ENCODE measurements at regions not wholly inside any gene's neighbourhood (a gene's known extent, or its start where the extent isn't known, plus 50 kb on each side); places are given as distances from the start of the nearest gene placed in this dataset.

GRCh38 chr14:100466111-100466856 lies 120.9 kb downstream of the BEGAIN start:
- Histone ChIP-seq H3K27ac (ENCODE audit: low read depth in 1 of 2, low read length in 2 of 2) (no peak overlapping the region), H3K4me3 (ENCODE audit: low read length in 2 of 2) (no peak overlapping the region), H3K36me3 (ENCODE audit: control insufficient read depth in 1 of 2, insufficient read depth in 2 of 2, low read length in 1 of 2) (no peaks in the 10 kb centered on the region), H3K9me3 (ENCODE audit: control insufficient read depth, low read length) (no peaks in the 10 kb centered on the region), H3K27me3 (ENCODE audit: control insufficient read depth in 1 of 2, insufficient read depth in 2 of 2, low read length in 1 of 2) (no peaks in the 10 kb centered on the region), H3K4me1 (ENCODE audit: control insufficient read depth in 1 of 2, insufficient read depth in 2 of 2, low read length in 2 of 2) (no peaks in the 10 kb centered on the region)
- WGBS, 2 donors: 80 to 81% methylated on average over 9 of the region's 9 CpGs
- ATAC-seq (ENCODE audit: low FRiP score): no peak
- no peak for DNase-seq
- intact Hi-C loops (cut with DNase I): no loop called here

GRCh38 chr14:100467046-100467750 lies 120.0 kb downstream of the BEGAIN start:
- WGBS, 2 donors: 80 to 84% methylated on average over 11 of the region's 11 CpGs
- DNase-seq (no peak), ATAC-seq (ENCODE audit: low FRiP score) (no peak)
- intact Hi-C loops (cut with DNase I): no loop called here
- Histone ChIP-seq H3K27me3 (ENCODE audit: control insufficient read depth in 1 of 2, insufficient read depth in 2 of 2, low read length in 1 of 2) (no peaks in the 10 kb centered on the region), H3K36me3 (ENCODE audit: control insufficient read depth in 1 of 2, insufficient read depth in 2 of 2, low read length in 1 of 2) (no peaks in the 10 kb centered on the region), H3K4me3 (ENCODE audit: low read length in 2 of 2) (no peak overlapping the region), H3K4me1 (ENCODE audit: control insufficient read depth in 1 of 2, insufficient read depth in 2 of 2, low read length in 2 of 2) (no peaks in the 10 kb centered on the region), H3K27ac (ENCODE audit: low read depth in 1 of 2, low read length in 2 of 2) (no peak overlapping the region), H3K9me3 (ENCODE audit: control insufficient read depth, low read length) (no peaks in the 10 kb centered on the region)

GRCh38 chr14:100467939-100468338 lies 119.3 kb downstream of the BEGAIN start:
- intact Hi-C loops (cut with DNase I): no loop called here
- WGBS, 2 donors: 88 to 92% methylated on average over 17 of the region's 17 CpGs

GRCh38 chr14:100468557-100468956 lies 118.7 kb downstream of the BEGAIN start:
- no peak for ATAC-seq (ENCODE audit: low FRiP score)
- WGBS, 2 donors: 80 to 81% methylated on average over 9 of the region's 9 CpGs

More at GRCh38 chr14:100467939-100468338, 119.3 kb downstream of the BEGAIN start:
- Histone ChIP-seq H3K4me1 (ENCODE audit: control insufficient read depth in 1 of 2, insufficient read depth in 2 of 2, low read length in 2 of 2) (no peaks in the 10 kb centered on the region), H3K9me3 (ENCODE audit: control insufficient read depth, low read length) (no peaks in the 10 kb centered on the region), H3K4me3 (ENCODE audit: low read length in 2 of 2) (no peak overlapping the region), H3K36me3 (ENCODE audit: control insufficient read depth in 1 of 2, insufficient read depth in 2 of 2, low read length in 1 of 2) (no peaks in the 10 kb centered on the region), H3K27me3 (ENCODE audit: control insufficient read depth in 1 of 2, insufficient read depth in 2 of 2, low read length in 1 of 2) (no peaks in the 10 kb centered on the region), H3K27ac (ENCODE audit: low read depth in 1 of 2, low read length in 2 of 2) (no peak overlapping the region)
- DNase-seq (no peak), ATAC-seq (ENCODE audit: low FRiP score) (no peak)

GRCh38 chr14:100469632-100470522 lies 117.3 kb downstream of the BEGAIN start:
- no peaks in the 10 kb centered on the region for H3K27me3 ChIP-seq (ENCODE audit: control insufficient read depth in 1 of 2, insufficient read depth in 2 of 2, low read length in 1 of 2)
- no peak overlapping the region for H3K27ac ChIP-seq (ENCODE audit: low read depth in 1 of 2, low read length in 2 of 2)
- H3K4me1 ChIP-seq (ENCODE audit: control insufficient read depth in 1 of 2, insufficient read depth in 2 of 2, low read length in 2 of 2): no peaks in the 10 kb centered on the region
- H3K4me3 ChIP-seq (ENCODE audit: low read length in 2 of 2): no peak overlapping the region
- no peaks in the 10 kb centered on the region for H3K36me3 ChIP-seq (ENCODE audit: control insufficient read depth in 1 of 2, insufficient read depth in 2 of 2, low read length in 1 of 2)
- intact Hi-C loops (cut with DNase I): no loop called here
- no peak for ATAC-seq (ENCODE audit: low FRiP score)
- no peak for DNase-seq
- 95 to 96% methylated on average over 6 of the region's 6 CpGs for WGBS, 2 donors
- H3K9me3 ChIP-seq (ENCODE audit: control insufficient read depth, low read length): no peaks in the 10 kb centered on the region

More at GRCh38 chr14:100468557-100468956, 118.7 kb downstream of the BEGAIN start:
- H3K9me3 ChIP-seq (ENCODE audit: control insufficient read depth, low read length): no peaks in the 10 kb centered on the region
- H3K4me1 ChIP-seq (ENCODE audit: control insufficient read depth in 1 of 2, insufficient read depth in 2 of 2, low read length in 2 of 2): no peaks in the 10 kb centered on the region
- no peaks in the 10 kb centered on the region for H3K27me3 ChIP-seq (ENCODE audit: control insufficient read depth in 1 of 2, insufficient read depth in 2 of 2, low read length in 1 of 2)
- intact Hi-C loops (cut with DNase I): no loop called here
- no peak for DNase-seq
- H3K27ac ChIP-seq (ENCODE audit: low read depth in 1 of 2, low read length in 2 of 2): no peak overlapping the region
- no peak overlapping the region for H3K4me3 ChIP-seq (ENCODE audit: low read length in 2 of 2)
- no peaks in the 10 kb centered on the region for H3K36me3 ChIP-seq (ENCODE audit: control insufficient read depth in 1 of 2, insufficient read depth in 2 of 2, low read length in 1 of 2)

- Histone ChIP-seq H3K27me3 (ENCODE audit: control insufficient read depth in 1 of 2, insufficient read depth in 2 of 2, low read length in 1 of 2) (no peaks in the 10 kb centered on the region), H3K4me3 (ENCODE audit: low read length in 2 of 2) (no peak overlapping the region), H3K27ac (ENCODE audit: low read depth in 1 of 2, low read length in 2 of 2) (no peak overlapping the region), H3K9me3 (ENCODE audit: control insufficient read depth, low read length) (no peaks in the 10 kb centered on the region), H3K4me1 (ENCODE audit: control insufficient read depth in 1 of 2, insufficient read depth in 2 of 2, low read length in 2 of 2) (no peaks in the 10 kb centered on the region), H3K36me3 (ENCODE audit: control insufficient read depth in 1 of 2, insufficient read depth in 2 of 2, low read length in 1 of 2) (no peaks in the 10 kb centered on the region)
- intact Hi-C loops (cut with DNase I): no loop called here
- WGBS, 2 donors: 85 to 86% methylated on average over 2 of the region's 2 CpGs
- DNase-seq: no peak
- no peak for ATAC-seq (ENCODE audit: low FRiP score)
Measured at GRCh38 chr14:100470523-100470897, 116.7 kb downstream of the BEGAIN start.

- H3K9me3 ChIP-seq (ENCODE audit: control insufficient read depth, low read length): no peaks in the 10 kb centered on the region
- intact Hi-C loops (cut with DNase I): no loop called here
- H3K27ac ChIP-seq (ENCODE audit: low read depth in 1 of 2, low read length in 2 of 2): no peak overlapping the region
- WGBS, 2 donors: 41 to 52% methylated on average over 16 of the region's 16 CpGs
- H3K4me1 ChIP-seq (ENCODE audit: control insufficient read depth in 1 of 2, insufficient read depth in 2 of 2, low read length in 2 of 2): no peaks in the 10 kb centered on the region
- no peaks in the 10 kb centered on the region for H3K27me3 ChIP-seq (ENCODE audit: control insufficient read depth in 1 of 2, insufficient read depth in 2 of 2, low read length in 1 of 2)
- ATAC-seq (ENCODE audit: low FRiP score) (no peak), DNase-seq (no peak)
- H3K4me3 ChIP-seq (ENCODE audit: low read length in 2 of 2): no peak overlapping the region
- no peaks in the 10 kb centered on the region for H3K36me3 ChIP-seq (ENCODE audit: control insufficient read depth in 1 of 2, insufficient read depth in 2 of 2, low read length in 1 of 2)
Measured at GRCh38 chr14:100471441-100472093, 115.7 kb downstream of the BEGAIN start.

GRCh38 chr14:100472094-100472455 lies 115.1 kb downstream of the BEGAIN start:
- WGBS, 2 donors: 74 to 78% methylated on average over 7 of the region's 7 CpGs
- H3K4me1 ChIP-seq (ENCODE audit: control insufficient read depth in 1 of 2, insufficient read depth in 2 of 2, low read length in 2 of 2): no peaks in the 10 kb centered on the region
- intact Hi-C loops (cut with DNase I): no loop called here
- DNase-seq: no peak
- ATAC-seq (ENCODE audit: low FRiP score): no peak
- H3K4me3 ChIP-seq (ENCODE audit: low read length in 2 of 2): no peak overlapping the region
- H3K27ac ChIP-seq (ENCODE audit: low read depth in 1 of 2, low read length in 2 of 2): no peak overlapping the region
- no peaks in the 10 kb centered on the region for H3K36me3 ChIP-seq (ENCODE audit: control insufficient read depth in 1 of 2, insufficient read depth in 2 of 2, low read length in 1 of 2)
- H3K27me3 ChIP-seq (ENCODE audit: control insufficient read depth in 1 of 2, insufficient read depth in 2 of 2, low read length in 1 of 2): no peaks in the 10 kb centered on the region
- no peaks in the 10 kb centered on the region for H3K9me3 ChIP-seq (ENCODE audit: control insufficient read depth, low read length)
